CD4-positive, alpha-beta T cell (primary cell): ENCODE measurements at regions not wholly inside any gene's neighbourhood (a gene's known extent, or its start where the extent isn't known, plus 50 kb on each side); places are given as distances from the start of the nearest gene placed in this dataset.

Experiments used
- ATAC-seq: fragments of 200-7000 bp; cut with Tn5 transposase; one replicate; pipeline ENCODE4 v1.10.0; 2022; ENCODE audit warnings: mild to moderate bottlenecking; ENCODE audit not compliant: poor library complexity
- CTCF ChIA-PET: fragments of 350-600 bp; sonication (Branson Sonifier 250); formaldehyde crosslinking; loops from one replicate; lab custom pipeline; 2021; ENCODE audit warnings: antibody characterized with exemption, inconsistent platforms; lab: Charles Lee
- POLR2A ChIA-PET: fragments of 350-600 bp; sonication (Branson Sonifier 250); formaldehyde crosslinking; loops from one replicate; lab custom pipeline; 2021; ENCODE audit warnings: antibody characterized with exemption, inconsistent platforms; lab: Charles Lee
- DNase-seq, 14 experiments: peaks; one replicate each; pipeline ENCODE4 v3.0.0-alpha.2; 2013 to 2020; ENCODE audit warnings: mixed read lengths in 2 of 14
- H3K27ac ChIP-seq, 2 donors: one replicate each; pipeline versions ENCODE4 v1.5.1 to v1.7.0; 2013; ENCODE audit warnings: low read length in 2 of 2, low read depth in 1 of 2, mild to moderate bottlenecking in 1 of 2
- H3K27me3 ChIP-seq, 2 experiments: 1 replicate in 1 of 2; 2 replicates in 1 of 2; pipeline versions ENCODE4 v1.6.1 to v1.7.0; 2013; ENCODE audit warnings: low read length in 2 of 2, control low read depth in 1 of 2, mild to moderate bottlenecking in 1 of 2, moderate library complexity in 1 of 2; ENCODE audit not compliant: insufficient read depth in 2 of 2, control insufficient read depth in 1 of 2
- H3K36me3 ChIP-seq: one replicate; pipeline ENCODE4 v1.6.1; 2013; ENCODE audit warnings: low read length, control low read depth; ENCODE audit not compliant: insufficient read depth
- H3K4me1 ChIP-seq: one replicate; pipeline ENCODE4 v1.6.1; 2013; ENCODE audit warnings: low read length, control low read depth; ENCODE audit not compliant: insufficient read depth
- H3K4me3 ChIP-seq: one replicate; pipeline ENCODE4 v1.5.1; 2013; ENCODE audit warnings: mild to moderate bottlenecking, low read length, moderate library complexity
- H3K9me3 ChIP-seq, 2 experiments: 1 replicate in 1 of 2; 2 replicates in 1 of 2; pipeline versions ENCODE4 v1.6.1 to v1.7.0; 2013; ENCODE audit warnings: low read length in 2 of 2, mild to moderate bottlenecking in 2 of 2, control low read depth in 1 of 2, moderate library complexity in 1 of 2; ENCODE audit not compliant: control insufficient read depth in 1 of 2, insufficient read depth in 1 of 2
- H3K27ac Mint-ChIP-seq: one replicate; pipeline ENCODE4 v1.8.0; 2020; ENCODE audit warnings: mixed read lengths
- H3K27me3 Mint-ChIP-seq: one replicate; pipeline ENCODE4 v1.8.0; 2021; ENCODE audit warnings: mixed read lengths
- H3K36me3 Mint-ChIP-seq: one replicate; pipeline ENCODE4 v1.8.0; 2021; ENCODE audit warnings: low read depth, mixed read lengths
- H3K4me1 Mint-ChIP-seq: one replicate; pipeline ENCODE4 v1.8.0; 2021; ENCODE audit warnings: low read depth, mixed read lengths
- H3K4me3 Mint-ChIP-seq: one replicate; pipeline ENCODE4 v1.8.0; 2020; ENCODE audit warnings: mild to moderate bottlenecking, mixed read lengths
- H3K9me3 Mint-ChIP-seq: one replicate; pipeline ENCODE4 v1.8.0; 2020; ENCODE audit warnings: mixed read lengths
- CTCF ChIP-seq: fragments of 200-600 bp; IDR thresholded peaks from one replicate; pipeline ENCODE4 v1.8.0; 2022; ENCODE audit warnings: antibody characterized with exemption, mild to moderate bottlenecking
- intact Hi-C, 2 experiments: fragments of 100-400 bp; cut with DNase I in 1 of 2; cut with micrococcal nuclease in 1 of 2; formaldehyde crosslinking; loops; one replicate each; pipeline versions ENCODE4 v1.15.1 to v1.9.0; 2023 to 2025; cut with DNase I, micrococcal nuclease

- intact Hi-C loops: no loop called here
- no peaks in the 10 kb centered on the region for H3K4me1 Mint-ChIP-seq
- no peaks in the 10 kb centered on the region for H3K9me3 Mint-ChIP-seq
- ATAC-seq (no peak), DNase-seq (no peak)
- no peak for TF ChIP-seq CTCF
- no peaks in the 10 kb centered on the region for H3K36me3 Mint-ChIP-seq
- H3K27me3 Mint-ChIP-seq: no peaks in the 10 kb centered on the region
- no peak overlapping the region for H3K27ac Mint-ChIP-seq
- ChIA-PET CTCF (no interaction called here), POLR2A (no interaction called here)
- Histone ChIP-seq H3K27me3 (no peaks in the 10 kb centered on the region), H3K27ac (no peak overlapping the region), H3K4me1 (no peaks in the 10 kb centered on the region), H3K36me3 (no peaks in the 10 kb centered on the region), H3K4me3 (no peak overlapping the region), H3K9me3 (no peaks in the 10 kb centered on the region)
- H3K4me3 Mint-ChIP-seq: no peak overlapping the region
Measured at GRCh38 chr12:90831712-90832111, 123.3 kb downstream of the CCER1 start.

GRCh38 chr12:90829044-90829443 is 125.9 kb downstream of the CCER1 start:
- H3K4me3 ChIP-seq: no peak overlapping the region
- ChIA-PET POLR2A (no interaction called here), CTCF (no interaction called here)
- H3K4me1 Mint-ChIP-seq: no peaks in the 10 kb centered on the region
- H3K36me3 ChIP-seq: no peaks in the 10 kb centered on the region
- no peaks in the 10 kb centered on the region for H3K4me1 ChIP-seq
- H3K36me3 Mint-ChIP-seq: no peaks in the 10 kb centered on the region
- no peaks in the 10 kb centered on the region for H3K9me3 ChIP-seq
- intact Hi-C loops: no loop called here
- no peak overlapping the region for H3K4me3 Mint-ChIP-seq
- no peak for TF ChIP-seq CTCF
- H3K27ac Mint-ChIP-seq: no peak overlapping the region
- no peaks in the 10 kb centered on the region for H3K27me3 ChIP-seq
- no peaks in the 10 kb centered on the region for H3K9me3 Mint-ChIP-seq
- ATAC-seq (no peak), DNase-seq (no peak)
- no peak overlapping the region for H3K27ac ChIP-seq
- peaks cover 11% of the 10 kb centered on the region for H3K27me3 Mint-ChIP-seq

GRCh38 chr12:90828621-90829020 is 126.4 kb downstream of the CCER1 start:
- CTCF ChIA-PET: no interaction called here

More at GRCh38 chr12:90828621-90829020, 126.4 kb downstream of the CCER1 start:
- Histone ChIP-seq H3K9me3 (peaks cover 0 to 3% of the 10 kb centered on the region in 2 experiments), H3K27me3 (no peaks in the 10 kb centered on the region), H3K27ac (no peak overlapping the region), H3K4me1 (no peaks in the 10 kb centered on the region), H3K36me3 (no peaks in the 10 kb centered on the region), H3K4me3 (no peak overlapping the region)
- POLR2A ChIA-PET: no interaction called here
- intact Hi-C loops: no loop called here
- Mint-ChIP-seq H3K27ac (no peak overlapping the region), H3K27me3 (peaks cover 11% of the 10 kb centered on the region), H3K4me1 (no peaks in the 10 kb centered on the region), H3K9me3 (no peaks in the 10 kb centered on the region), H3K4me3 (no peak overlapping the region), H3K36me3 (no peaks in the 10 kb centered on the region)
- TF ChIP-seq CTCF: no peak
- ATAC-seq (no peak), DNase-seq (no peak)
